OCI-LY1 (cell line): ENCODE measurements at regions not wholly inside any gene's neighbourhood (a gene's known extent, or its start where the extent isn't known, plus 50 kb on each side); places are given as distances from the start of the nearest gene placed in this dataset.

Experiments
- H2AFZ ChIP-seq: fragments of 200-600 bp; sonication (generic), shearing (Covaris generic); 2 replicates; pipeline ENCODE4 v1.6.0; 2014; ENCODE audit warnings: antibody characterized with exemption, mild to moderate bottlenecking, low read length
- H3F3A ChIP-seq: fragments of 200-600 bp; sonication (generic), shearing (Covaris generic); 2 replicates; pipeline ENCODE4 v1.6.0; 2014; ENCODE audit warnings: mild to moderate bottlenecking, antibody characterized with exemption, low read length, moderate library complexity; ENCODE audit not compliant: insufficient read depth
- H3K27ac ChIP-seq: fragments of 200-600 bp; sonication (generic); 2 replicates; pipeline ENCODE4 v1.5.1; 2014; ENCODE audit warnings: low read length, mixed run types, mild to moderate bottlenecking, low read depth; ENCODE audit not compliant: poor library complexity, severe bottlenecking
- H3K27me3 ChIP-seq: fragments of 200-600 bp; sonication (generic); 2 replicates; pipeline ENCODE4 v1.6.0; 2014; ENCODE audit warnings: antibody characterized with exemption, mild to moderate bottlenecking, low read length, moderate library complexity; ENCODE audit not compliant: insufficient read depth
- H3K36me3 ChIP-seq: fragments of 200-600 bp; sonication (generic); 2 replicates; pipeline ENCODE4 v1.6.1; 2014; ENCODE audit warnings: mild to moderate bottlenecking, antibody characterized with exemption, low read length, moderate library complexity, mixed read lengths; ENCODE audit not compliant: insufficient read depth
- H3K4me1 ChIP-seq: fragments of 200-600 bp; sonication (generic); 2 replicates; pipeline ENCODE4 v1.5.1; 2014; ENCODE audit warnings: mild to moderate bottlenecking, low read length, moderate library complexity; ENCODE audit not compliant: insufficient read depth, severe bottlenecking
- H3K4me2 ChIP-seq: fragments of 200-600 bp; sonication (generic), shearing (Covaris generic); 2 replicates; pipeline ENCODE4 v1.6.1; 2014; ENCODE audit warnings: low read length
- H3K4me3 ChIP-seq: fragments of 200-600 bp; sonication (generic); 2 replicates; pipeline ENCODE4 v1.5.1; 2014; ENCODE audit warnings: low read length, low read depth, mild to moderate bottlenecking, mixed read lengths; ENCODE audit not compliant: poor library complexity, severe bottlenecking
- H3K79me2 ChIP-seq: fragments of 200-600 bp; shearing (Covaris generic); 2 replicates; pipeline ENCODE4 v1.6.1; 2016; ENCODE audit warnings: mixed run types, low read length, mixed read lengths; ENCODE audit not compliant: insufficient read depth
- H3K9ac ChIP-seq: fragments of 200-600 bp; sonication (generic), shearing (Covaris generic); 2 replicates; pipeline ENCODE4 v1.6.1; 2014; ENCODE audit warnings: mild to moderate bottlenecking, low read length, mixed read lengths
- H3K9me2 ChIP-seq: fragments of 200-600 bp; sonication (generic), shearing (Covaris generic); 2 replicates; pipeline ENCODE4 v1.6.1; 2014; ENCODE audit warnings: low read depth, mild to moderate bottlenecking, low read length, mixed read lengths
- H3K9me3 ChIP-seq: fragments of 200-600 bp; shearing (Covaris generic); 2 replicates; pipeline ENCODE4 v1.6.1; 2014; ENCODE audit warnings: low read length, mixed read lengths
- H4K20me1 ChIP-seq: fragments of 200-600 bp; sonication (generic), shearing (Covaris generic); 2 replicates; pipeline ENCODE4 v1.6.0; 2016; ENCODE audit warnings: mild to moderate bottlenecking, low read length; ENCODE audit not compliant: insufficient read depth
- EZH2 ChIP-seq: fragments of 200-600 bp; sonication (generic), shearing (Covaris generic); IDR thresholded peaks from 2 replicates; pipeline ENCODE4 v1.8.0; 2017; ENCODE audit warnings: borderline replicate concordance, mixed run types, mild to moderate bottlenecking, antibody characterized with exemption, low read length, moderate library complexity, mixed read lengths
- TF ChIP-seq, protein P1 (sequence below): fragments of 200-600 bp; sonication (generic), shearing (Covaris generic); IDR thresholded peaks from 2 replicates; pipeline ENCODE4 v1.5.1; 2017; ENCODE audit warnings: mild to moderate bottlenecking, antibody characterized with exemption, low read length, moderate library complexity, mixed read lengths

DNA sequence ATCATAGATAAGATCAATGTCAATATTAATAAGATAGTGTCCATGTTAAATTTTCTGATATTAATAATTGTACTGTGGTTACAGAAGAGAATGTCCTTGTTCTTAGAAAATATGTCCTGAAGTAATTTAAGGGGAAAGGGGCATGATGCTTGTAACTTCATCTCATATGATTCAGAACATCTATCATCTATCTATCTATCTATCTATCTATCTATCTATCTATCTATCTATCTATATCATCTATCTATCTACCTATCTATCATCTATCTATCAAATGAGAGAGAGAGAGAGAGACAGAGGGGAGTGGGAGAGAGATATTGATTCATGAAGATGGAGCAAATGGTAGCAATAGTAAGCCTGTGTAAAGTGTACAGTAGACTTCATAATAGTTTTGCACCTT is 124.8 kb upstream of the FAT1 start:
- no peaks in the 10 kb centered on the region for H3K9me2 ChIP-seq
- H3K27ac ChIP-seq, result no peak overlapping the region
- no peak for TF ChIP-seq EZH2
- TF ChIP-seq, protein P1, sequence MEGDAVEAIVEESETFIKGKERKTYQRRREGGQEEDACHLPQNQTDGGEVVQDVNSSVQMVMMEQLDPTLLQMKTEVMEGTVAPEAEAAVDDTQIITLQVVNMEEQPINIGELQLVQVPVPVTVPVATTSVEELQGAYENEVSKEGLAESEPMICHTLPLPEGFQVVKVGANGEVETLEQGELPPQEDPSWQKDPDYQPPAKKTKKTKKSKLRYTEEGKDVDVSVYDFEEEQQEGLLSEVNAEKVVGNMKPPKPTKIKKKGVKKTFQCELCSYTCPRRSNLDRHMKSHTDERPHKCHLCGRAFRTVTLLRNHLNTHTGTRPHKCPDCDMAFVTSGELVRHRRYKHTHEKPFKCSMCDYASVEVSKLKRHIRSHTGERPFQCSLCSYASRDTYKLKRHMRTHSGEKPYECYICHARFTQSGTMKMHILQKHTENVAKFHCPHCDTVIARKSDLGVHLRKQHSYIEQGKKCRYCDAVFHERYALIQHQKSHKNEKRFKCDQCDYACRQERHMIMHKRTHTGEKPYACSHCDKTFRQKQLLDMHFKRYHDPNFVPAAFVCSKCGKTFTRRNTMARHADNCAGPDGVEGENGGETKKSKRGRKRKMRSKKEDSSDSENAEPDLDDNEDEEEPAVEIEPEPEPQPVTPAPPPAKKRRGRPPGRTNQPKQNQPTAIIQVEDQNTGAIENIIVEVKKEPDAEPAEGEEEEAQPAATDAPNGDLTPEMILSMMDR, result no peak
- H3K9ac ChIP-seq, result no peak overlapping the region
- H3K4me3 ChIP-seq, result no peak overlapping the region
- no peaks in the 10 kb centered on the region for H3K27me3 ChIP-seq
- peaks cover 11% of the 10 kb centered on the region for H3K9me3 ChIP-seq
- no peaks in the 10 kb centered on the region for H4K20me1 ChIP-seq
- H2AFZ ChIP-seq, result no peak overlapping the region
- H3K79me2 ChIP-seq, result no peaks in the 10 kb centered on the region
- no peaks in the 10 kb centered on the region for H3K36me3 ChIP-seq
- no peak overlapping the region for H3K4me2 ChIP-seq
- H3K4me1 ChIP-seq, result peaks cover 30% of the 10 kb centered on the region
- no peaks in the 10 kb centered on the region for H3F3A ChIP-seq

DNA sequence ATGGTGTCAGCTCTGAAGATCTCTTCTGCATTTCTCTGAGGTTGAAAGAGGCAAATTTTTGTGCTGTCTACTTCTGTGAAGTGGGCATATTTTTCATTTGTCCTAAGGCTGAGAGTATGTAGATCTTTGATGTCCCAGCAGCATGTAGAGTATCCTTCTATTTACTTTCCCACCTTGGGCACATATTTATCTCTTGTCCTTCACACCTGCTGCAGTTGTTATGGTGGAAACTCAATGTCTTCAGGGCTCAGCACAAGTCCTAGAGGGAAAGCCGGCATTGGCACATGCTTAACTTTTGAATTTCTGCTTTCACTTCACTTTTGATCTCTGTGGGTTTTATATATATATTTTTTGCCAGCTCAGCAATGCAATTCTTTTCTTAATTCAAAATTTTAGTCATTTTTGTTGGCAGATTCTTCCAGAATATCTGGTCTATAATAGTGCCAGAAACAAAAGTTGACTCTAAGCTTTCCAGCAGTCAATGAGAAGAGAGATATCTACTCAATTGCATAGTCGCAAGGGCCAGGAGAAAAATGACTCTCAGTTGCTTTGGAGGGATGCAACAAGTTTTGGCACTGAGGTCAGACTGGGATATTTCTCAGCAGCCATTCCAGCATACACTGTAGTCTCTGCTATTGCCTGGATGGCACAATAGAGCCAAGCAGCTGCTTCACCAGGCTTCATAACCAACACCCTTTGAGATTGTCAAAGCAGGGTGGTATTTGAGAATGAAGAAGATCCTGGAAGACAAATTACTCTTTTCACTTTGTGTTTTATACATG is 127.8 kb upstream of the FAT1 start:
- Histone ChIP-seq H4K20me1 (no peaks in the 10 kb centered on the region), H2AFZ (no peak overlapping the region), H3K9me2 (no peaks in the 10 kb centered on the region), H3K79me2 (no peaks in the 10 kb centered on the region), H3F3A (no peaks in the 10 kb centered on the region), H3K4me1 (no peaks in the 10 kb centered on the region), H3K4me3 (no peak overlapping the region), H3K4me2 (no peak overlapping the region), H3K27me3 (no peaks in the 10 kb centered on the region), H3K36me3 (no peaks in the 10 kb centered on the region), H3K27ac (no peak overlapping the region), H3K9ac (no peak overlapping the region), H3K9me3 (peaks cover 11% of the 10 kb centered on the region)
- TF ChIP-seq, protein P1, result no peak
- no peak for TF ChIP-seq EZH2

DNA sequence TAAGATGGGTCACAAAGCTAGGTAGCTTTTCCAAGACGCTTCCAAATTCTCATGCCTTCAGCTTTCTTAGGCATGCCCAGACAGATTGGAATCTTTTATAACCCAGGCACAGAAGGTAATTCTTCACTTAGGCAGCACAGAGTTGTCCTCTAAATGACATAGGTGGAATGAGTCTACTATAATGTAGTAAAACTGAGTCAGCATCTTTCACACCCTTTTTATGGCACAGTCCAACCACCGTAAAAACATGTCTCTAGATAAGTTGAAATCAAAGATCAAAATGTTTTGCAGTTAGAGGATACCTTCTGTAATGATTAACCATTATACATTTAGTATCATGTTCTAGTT is 128.4 kb upstream of the FAT1 start:
- H2AFZ ChIP-seq, result no peak overlapping the region
- H3K4me3 ChIP-seq, result no peak overlapping the region
- TF ChIP-seq EZH2, result no peak
- TF ChIP-seq, protein P1, result no peak
- H3K9me2 ChIP-seq, result no peaks in the 10 kb centered on the region
- H3K4me2 ChIP-seq, result no peak overlapping the region
- no peaks in the 10 kb centered on the region for H3K4me1 ChIP-seq
- H3K79me2 ChIP-seq, result no peaks in the 10 kb centered on the region
- no peaks in the 10 kb centered on the region for H3F3A ChIP-seq
- H3K27ac ChIP-seq, result no peak overlapping the region
- H4K20me1 ChIP-seq, result no peaks in the 10 kb centered on the region
- H3K9ac ChIP-seq, result no peak overlapping the region
- H3K9me3 ChIP-seq, result peaks cover 11% of the 10 kb centered on the region
- no peaks in the 10 kb centered on the region for H3K27me3 ChIP-seq
- H3K36me3 ChIP-seq, result no peaks in the 10 kb centered on the region
